RWPE1 (cell line): ENCODE measurements at regions not wholly inside any gene's neighbourhood (a gene's known extent, or its start where the extent isn't known, plus 50 kb on each side); places are given as distances from the start of the nearest gene placed in this dataset.
"Not testable (repeated sequence)": the region's sequence is repeated elsewhere in the genome, so short reads cannot be mapped to it uniquely, and the experiment has no call there.

Experiments
- CTCF ChIA-PET: fragments of 350-600 bp; sonication (Branson Sonifier 250); formaldehyde crosslinking; extraction: SDS; loops from one replicate; lab custom pipeline; 2021; lab: Yijun Ruan, JAX
- POLR2A ChIA-PET: fragments of 400-600 bp; formaldehyde crosslinking; extraction: SDS; loops from one replicate; lab custom pipeline; 2020; ENCODE audit warnings: antibody characterized with exemption; ENCODE audit not compliant: low non-redundant PET; lab: Yijun Ruan, JAX
- DNase-seq: peaks from one replicate; pipeline ENCODE4 v3.0.0; 2012; ENCODE audit warnings: low spot score
- H3K27ac ChIP-seq: fragments of 450-650 bp; 2 replicates; pipeline ENCODE4 v1.5.1; 2017
- CTCF ChIP-seq: fragments of 450-650 bp; conservative IDR thresholded peaks from 2 replicates; pipeline ENCODE4 v1.5.1; 2017; ENCODE audit warnings: low read depth, mild to moderate bottlenecking

GRCh38 chr5:163912046-163912445, 406.6 kb downstream of the MAT2B start:
- DNase-seq: no peak
- H3K27ac ChIP-seq: no peak overlapping the region
- CTCF ChIA-PET: no interaction called here
- POLR2A ChIA-PET: no interaction called here
- TF ChIP-seq CTCF: no peak

DNA sequence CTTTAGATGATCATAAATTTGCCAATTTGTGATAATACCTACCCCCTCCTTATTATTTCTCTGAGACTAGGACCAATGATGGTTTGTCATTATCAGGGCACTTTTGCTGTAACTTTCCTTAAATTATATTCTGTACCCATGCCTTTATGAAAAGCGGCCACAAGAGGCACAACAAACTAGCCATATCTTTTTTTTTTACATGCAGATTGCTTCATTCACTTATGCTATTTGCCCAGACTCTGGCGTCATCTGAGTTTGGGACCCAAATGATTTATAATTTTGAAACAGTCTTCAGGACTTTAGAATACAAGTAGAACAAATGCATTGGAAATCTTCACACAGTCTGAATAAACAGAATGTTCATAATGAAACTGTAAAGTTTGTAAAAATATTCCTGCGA, 408.1 kb downstream of the MAT2B start:
- ChIA-PET POLR2A (no interaction called here), CTCF (interaction anchor here (0.7 kb wide), 1 partner anchor 90 kb away, joined by 4 read pairs; no protein-coding TSS in a partner anchor)
- TF ChIP-seq CTCF: no peak
- no peak for DNase-seq
- no peak overlapping the region for H3K27ac ChIP-seq

- DNase-seq: no peak
- ChIA-PET CTCF (no interaction called here), POLR2A (no interaction called here)
- TF ChIP-seq CTCF: no peak
- no peak overlapping the region for H3K27ac ChIP-seq
Observed at GRCh38 chr5:163914910-163915309, 409.5 kb downstream of the MAT2B start.

- no peak for TF ChIP-seq CTCF
- CTCF ChIA-PET: no interaction called here
- no peak overlapping the region for H3K27ac ChIP-seq
- POLR2A ChIA-PET: no interaction called here
- DNase-seq: no peak
Observed at GRCh38 chr5:163915481-163915961, 410.1 kb downstream of the MAT2B start.

DNA sequence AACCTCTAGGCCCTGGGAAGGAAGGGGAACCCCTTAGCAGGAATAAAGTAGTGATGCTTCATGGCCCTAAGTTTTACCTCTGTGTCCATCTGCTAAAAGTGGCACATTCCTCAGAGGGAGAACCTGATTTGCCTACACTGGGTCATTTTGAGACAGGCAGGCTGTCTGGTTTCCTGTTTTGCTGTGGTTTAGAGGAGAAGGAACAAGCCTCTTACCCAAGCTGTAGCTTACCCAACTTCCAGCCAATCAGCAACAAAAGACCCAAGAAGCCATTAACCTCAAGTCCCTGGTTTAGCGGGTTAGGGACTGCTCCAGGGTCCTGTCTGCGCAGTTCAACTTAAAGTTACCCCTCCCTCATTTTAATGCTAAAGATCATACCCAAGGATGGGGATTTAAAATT, 411.0 kb downstream of the MAT2B start:
- ChIA-PET POLR2A (no interaction called here), CTCF (no interaction called here)
- DNase-seq: no peak
- no peak overlapping the region for H3K27ac ChIP-seq
- TF ChIP-seq CTCF: no peak

DNA sequence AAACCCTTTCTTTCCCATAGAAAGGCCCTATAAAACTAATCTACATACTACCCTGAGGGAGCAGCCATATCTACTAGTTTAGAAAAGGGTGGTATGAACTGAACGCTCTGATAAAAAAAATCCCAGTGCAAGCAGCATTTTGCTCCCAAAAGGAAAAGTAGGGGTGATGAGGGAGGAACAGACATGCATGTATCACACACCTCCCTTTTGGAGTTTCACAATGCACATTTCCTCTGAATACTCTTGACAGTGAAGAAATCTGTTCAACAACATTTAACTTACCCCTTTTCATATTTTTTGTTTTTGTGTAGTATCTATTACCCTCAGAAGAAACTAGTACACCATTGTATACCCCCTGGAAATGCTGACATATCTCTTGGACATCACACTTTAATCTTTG, 411.4 kb downstream of the MAT2B start:
- no peak overlapping the region for H3K27ac ChIP-seq
- ChIA-PET CTCF (no interaction called here), POLR2A (no interaction called here)
- TF ChIP-seq CTCF: no peak
- no peak for DNase-seq

GRCh38 chr5:163917747-163918146, 412.3 kb downstream of the MAT2B start:
- DNase-seq: peak; percentile 57
- ChIA-PET POLR2A (no interaction called here), CTCF (no interaction called here)
- no peak overlapping the region for H3K27ac ChIP-seq
- TF ChIP-seq CTCF: no peak

GRCh38 chr5:163934990-163935389, 429.6 kb downstream of the MAT2B start:
- CTCF ChIA-PET: interaction anchor here (0.6 kb wide), 1 partner anchor 9 kb away, joined by 3 read pairs; no protein-coding TSS in a partner anchor
- DNase-seq, H3K27ac ChIP-seq, POLR2A ChIA-PET: not testable (repeated sequence)
